AG08395 (cell line): ENCODE measurements at regions not wholly inside any gene's neighbourhood (a gene's known extent, or its start where the extent isn't known, plus 50 kb on each side); places are given as distances from the start of the nearest gene placed in this dataset.
"Not testable (repeated sequence)": the region's sequence is repeated elsewhere in the genome, so short reads cannot be mapped to it uniquely, and the experiment has no call there.

Experiments used
- DNase-seq: peaks from one replicate; pipeline ENCODE4 v3.0.0; 2012; ENCODE audit warnings: mixed read lengths, low spot score

DNA sequence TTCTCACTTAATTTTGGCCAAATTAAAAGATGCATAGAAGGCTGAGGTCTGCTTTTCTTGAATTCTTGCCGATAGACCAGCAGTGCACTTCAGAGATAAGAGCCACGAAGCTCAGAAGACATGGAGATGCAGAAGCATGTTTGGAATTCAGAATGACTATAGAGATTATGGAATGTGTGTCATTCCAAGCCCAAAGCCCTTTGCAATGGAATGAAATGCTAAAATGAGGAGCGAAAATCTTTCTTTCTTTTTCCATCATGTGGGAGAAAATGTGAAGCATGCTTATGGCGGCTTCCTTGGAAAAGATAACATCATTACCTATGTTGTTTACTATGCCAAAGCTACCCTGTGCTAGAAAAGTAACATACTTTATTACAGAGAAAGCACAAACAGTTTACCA, 257.0 kb upstream of the RNF32 start:
- no peak for DNase-seq

- no peak for DNase-seq
These were observed 260.3 kb upstream of the RNF32 start for GRCh38 chr7:156380261-156380660.

DNA sequence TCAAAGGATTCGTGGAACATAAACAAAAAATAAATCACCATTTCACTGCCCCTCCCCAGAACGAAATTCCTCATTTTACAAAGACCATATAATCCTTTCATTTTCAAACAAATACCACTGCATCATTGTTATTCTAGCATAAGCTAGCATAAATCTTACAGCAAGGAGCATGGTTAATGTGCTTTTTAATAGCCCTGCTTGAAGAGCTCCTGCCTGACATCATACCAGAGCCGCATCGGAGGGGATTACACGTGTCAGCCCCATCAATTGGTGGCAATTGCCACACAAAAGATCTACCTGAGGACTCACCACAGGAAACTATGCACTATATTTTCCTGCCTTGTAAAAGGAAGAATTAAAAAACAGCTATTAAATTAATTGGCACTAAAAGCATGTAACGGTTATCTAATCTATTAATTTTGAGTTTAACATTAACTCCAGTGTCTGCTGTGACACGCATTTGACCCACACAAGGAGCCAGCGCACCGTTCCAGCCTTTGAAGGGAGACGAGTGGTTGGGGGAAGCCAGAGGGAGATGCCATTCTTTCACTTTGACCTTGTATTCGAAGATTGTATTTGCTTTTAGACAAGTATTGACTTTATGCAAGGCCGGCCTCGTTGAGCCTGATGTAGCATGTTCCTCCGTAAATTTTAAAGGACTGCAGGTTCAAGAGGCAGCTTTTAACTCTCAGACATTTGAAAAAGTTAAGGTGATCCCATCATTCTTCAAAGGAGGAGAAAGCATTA, 261.1 kb upstream of the RNF32 start:
- no peak for DNase-seq

- no peak for DNase-seq
These were observed 261.8 kb upstream of the RNF32 start for GRCh38 chr7:156378806-156379205.

- DNase-seq: no peak
These were observed 264.3 kb upstream of the RNF32 start for GRCh38 chr7:156376317-156376716.

GRCh38 chr7:156374335-156374734, 266.2 kb upstream of the RNF32 start:
- no peak for DNase-seq

DNA sequence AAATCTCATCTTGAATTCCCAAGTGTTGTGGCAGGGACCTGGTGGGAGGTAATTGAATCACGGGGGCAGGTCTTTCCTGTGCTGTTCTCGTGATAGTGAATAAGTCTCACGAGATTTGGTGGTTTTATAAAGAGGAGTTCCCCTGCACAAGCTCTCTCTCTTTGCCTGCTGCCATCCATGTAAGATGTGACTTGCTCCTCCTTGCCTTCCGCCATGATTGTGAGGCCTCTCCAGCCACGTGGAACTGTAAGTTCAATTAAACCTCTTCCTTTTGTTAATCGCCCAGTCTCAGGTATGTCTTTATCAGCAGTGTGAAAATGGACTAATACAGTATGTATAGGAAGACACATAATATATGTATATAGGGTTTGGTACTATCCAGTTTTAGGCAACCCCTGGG, 270.6 kb upstream of the RNF32 start:
- not testable (repeated sequence) for DNase-seq

- DNase-seq: no peak
These were observed 272.3 kb upstream of the RNF32 start for GRCh38 chr7:156368053-156368843.

- no peak for DNase-seq
These were observed 276.8 kb upstream of the RNF32 start for GRCh38 chr7:156363751-156364150.

DNA sequence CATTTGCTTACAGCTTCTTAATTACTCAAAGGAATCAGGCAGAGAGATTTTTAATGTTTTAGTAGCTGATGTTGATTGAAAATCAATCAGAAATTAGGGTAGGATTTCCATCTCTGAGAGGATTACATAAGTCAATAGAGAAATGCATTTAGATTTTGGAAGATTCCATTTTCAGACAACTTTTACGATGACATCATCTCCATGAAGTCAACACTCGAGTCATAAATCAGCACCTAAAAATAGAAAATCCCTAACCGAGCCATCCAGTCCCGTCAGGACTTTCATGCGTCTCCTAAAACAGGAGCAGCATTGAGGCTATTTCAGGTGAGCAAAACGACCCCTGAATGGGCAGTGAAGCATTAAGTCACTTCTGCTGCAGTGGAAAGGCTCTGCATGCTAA, 279.7 kb upstream of the RNF32 start:
- DNase-seq: no peak

- DNase-seq: no peak
These were observed 284.0 kb upstream of the RNF32 start for GRCh38 chr7:156356551-156356950.

DNA sequence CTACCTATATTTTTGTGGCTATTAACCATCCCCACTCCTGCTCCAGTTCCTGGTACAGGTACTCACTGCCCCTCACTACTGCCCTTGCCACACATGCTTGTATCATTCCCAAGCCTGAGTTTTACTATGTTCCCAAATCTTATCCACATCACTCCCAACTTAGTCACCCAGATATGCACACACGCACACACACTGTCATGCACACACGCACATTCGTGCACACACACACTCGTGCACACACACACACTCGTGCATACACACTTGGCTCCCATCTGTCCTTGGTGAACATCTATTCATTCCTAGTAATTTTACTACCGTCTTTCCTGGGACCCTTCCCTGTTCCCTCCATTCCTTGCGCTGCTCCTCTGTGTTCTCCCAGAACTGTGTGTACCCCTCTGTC, 287.2 kb upstream of the RNF32 start:
- no peak for DNase-seq

GRCh38 chr7:156347703-156348248, 292.8 kb upstream of the RNF32 start:
- not testable (repeated sequence) for DNase-seq

DNA sequence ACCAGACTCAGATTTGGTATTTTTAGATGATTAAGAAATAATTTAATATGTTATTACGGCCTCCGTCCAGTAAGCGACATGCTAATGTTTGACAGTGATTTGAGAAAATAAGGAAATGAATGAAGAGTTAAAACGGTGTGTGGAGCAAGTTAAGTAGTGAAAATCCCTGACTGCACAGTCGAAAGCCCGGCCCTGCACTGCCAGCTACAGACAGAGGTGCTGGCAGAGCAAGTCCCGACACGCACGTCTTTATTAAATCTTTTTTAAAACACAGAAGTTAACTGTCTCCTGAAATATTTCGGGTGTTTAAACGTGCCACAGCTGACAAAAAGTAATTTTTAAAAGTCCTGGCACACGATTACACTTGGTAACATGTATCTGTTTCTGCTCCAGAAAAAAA, 293.4 kb upstream of the RNF32 start:
- no peak for DNase-seq

DNA sequence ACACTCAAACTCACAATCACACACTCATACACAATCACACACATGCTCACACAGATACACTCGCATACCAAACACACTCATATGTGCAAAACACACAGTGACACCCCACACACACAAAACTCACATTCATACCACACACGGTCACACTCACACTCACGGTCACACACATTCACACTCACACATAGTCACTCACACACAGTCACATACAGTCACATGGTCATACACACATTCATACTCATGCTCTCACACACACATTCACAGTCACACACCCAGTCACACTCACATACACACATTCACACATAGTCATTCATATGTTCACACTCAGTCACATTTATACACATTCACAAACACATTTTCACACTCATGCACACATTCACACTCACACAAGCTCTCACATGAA, 296.0 kb upstream of the RNF32 start:
- DNase-seq: no peak

DNA sequence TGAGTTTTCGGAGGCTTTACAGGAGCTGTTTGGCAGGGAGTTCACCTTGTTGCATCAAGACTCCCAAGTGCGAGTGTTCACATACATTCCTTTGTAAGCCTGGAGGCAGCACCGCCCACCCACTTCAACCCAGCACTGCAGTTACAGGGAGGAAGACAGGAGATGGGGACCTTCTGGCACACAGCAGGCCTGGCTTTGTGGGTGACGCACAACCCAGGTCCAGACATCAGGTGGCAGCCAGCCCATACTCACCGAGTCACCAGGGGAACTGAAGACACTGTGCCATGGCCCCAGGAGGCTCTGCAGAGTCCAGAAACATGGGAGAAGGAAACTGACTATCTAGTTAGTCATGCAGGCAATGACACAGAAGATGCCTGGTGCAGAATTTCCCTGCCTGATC, 305.9 kb upstream of the RNF32 start:
- DNase-seq: no peak

- DNase-seq: no peak
These were observed 312.7 kb upstream of the RNF32 start for GRCh38 chr7:156327916-156328315.

- DNase-seq: no peak
These were observed 313.1 kb upstream of the RNF32 start for GRCh38 chr7:156327474-156327873.

- DNase-seq: no peak
These were observed 316.4 kb upstream of the RNF32 start for GRCh38 chr7:156324201-156324600.

- not testable (repeated sequence) for DNase-seq
These were observed 319.1 kb upstream of the RNF32 start for GRCh38 chr7:156321430-156321829.

DNA sequence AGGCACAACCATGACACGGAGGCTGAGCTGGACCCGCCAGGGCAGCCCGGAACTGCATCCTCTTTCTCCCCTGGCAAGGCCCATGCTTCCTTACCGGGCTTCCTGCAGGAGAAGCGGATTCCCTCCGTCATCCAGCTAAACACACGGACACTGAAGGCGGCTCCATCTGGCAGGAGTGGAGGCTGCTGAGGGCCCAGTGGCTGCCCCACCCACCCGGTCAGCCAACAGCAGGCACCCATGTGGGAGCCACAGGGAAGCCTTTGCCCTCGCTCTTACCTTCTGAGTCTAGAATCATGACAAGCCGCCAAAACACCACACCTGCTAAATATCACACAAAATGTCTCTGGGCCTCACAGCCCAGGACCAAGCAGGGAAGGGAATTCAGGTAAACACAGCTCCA, 321.6 kb upstream of the RNF32 start:
- no peak for DNase-seq

- no peak for DNase-seq
These were observed 322.1 kb upstream of the RNF32 start for GRCh38 chr7:156318426-156318825.

- no peak for DNase-seq
These were observed 331.5 kb upstream of the RNF32 start for GRCh38 chr7:156309016-156309620.
